ENCODE measurements at regions not wholly inside any gene's neighbourhood (a gene's known extent, or its start where the extent isn't known, plus 50 kb on each side); places are given as distances from the start of the nearest gene placed in this dataset.

DNA sequence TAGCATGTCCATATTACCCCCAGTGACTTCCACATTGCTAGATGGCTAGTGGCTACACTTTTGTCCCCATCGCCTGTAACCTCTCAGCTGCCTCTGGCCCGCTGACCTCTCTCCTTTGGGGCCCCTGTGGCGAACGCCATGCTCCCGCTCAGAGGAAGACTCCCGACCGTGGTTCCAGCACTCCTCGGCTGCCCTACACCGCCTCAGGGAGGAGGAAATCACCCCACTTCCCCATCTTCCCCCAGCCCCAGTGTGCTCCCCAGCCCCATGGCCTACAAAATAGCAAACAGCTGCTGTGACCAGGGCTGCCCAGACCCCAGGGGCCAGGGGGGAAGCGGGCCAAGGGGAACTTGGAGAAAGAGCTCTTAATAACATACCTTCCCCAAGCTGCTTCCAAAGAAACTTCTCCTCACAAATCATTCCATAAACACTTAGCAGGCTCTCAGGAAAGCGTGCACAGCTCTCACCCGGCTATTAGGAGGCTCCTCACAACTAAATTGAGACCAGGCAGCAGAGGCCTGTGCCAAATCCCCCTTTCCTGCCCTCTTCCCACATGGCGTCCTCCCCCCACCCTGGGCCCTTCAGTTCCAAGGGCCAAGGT lies 63.5 kb upstream of the WNT11 start:
- DNase-seq (ENCODE audit: low read depth, low spot score) (no peak), FAIRE-seq (no peak)
- no peaks in the 10 kb centered on the region for H3K79me2 ChIP-seq (ENCODE audit: control insufficient read depth, insufficient read depth, low read length)
- H3K27me3 ChIP-seq (ENCODE audit: control insufficient read depth, extremely low read depth, insufficient read depth, low read length), result no peaks in the 10 kb centered on the region
- TF ChIP-seq EZH2 (IDR thresholded peaks at IDR 0.05; ENCODE audit: low read length), result no peak
- TF ChIP-seq, protein P1, sequence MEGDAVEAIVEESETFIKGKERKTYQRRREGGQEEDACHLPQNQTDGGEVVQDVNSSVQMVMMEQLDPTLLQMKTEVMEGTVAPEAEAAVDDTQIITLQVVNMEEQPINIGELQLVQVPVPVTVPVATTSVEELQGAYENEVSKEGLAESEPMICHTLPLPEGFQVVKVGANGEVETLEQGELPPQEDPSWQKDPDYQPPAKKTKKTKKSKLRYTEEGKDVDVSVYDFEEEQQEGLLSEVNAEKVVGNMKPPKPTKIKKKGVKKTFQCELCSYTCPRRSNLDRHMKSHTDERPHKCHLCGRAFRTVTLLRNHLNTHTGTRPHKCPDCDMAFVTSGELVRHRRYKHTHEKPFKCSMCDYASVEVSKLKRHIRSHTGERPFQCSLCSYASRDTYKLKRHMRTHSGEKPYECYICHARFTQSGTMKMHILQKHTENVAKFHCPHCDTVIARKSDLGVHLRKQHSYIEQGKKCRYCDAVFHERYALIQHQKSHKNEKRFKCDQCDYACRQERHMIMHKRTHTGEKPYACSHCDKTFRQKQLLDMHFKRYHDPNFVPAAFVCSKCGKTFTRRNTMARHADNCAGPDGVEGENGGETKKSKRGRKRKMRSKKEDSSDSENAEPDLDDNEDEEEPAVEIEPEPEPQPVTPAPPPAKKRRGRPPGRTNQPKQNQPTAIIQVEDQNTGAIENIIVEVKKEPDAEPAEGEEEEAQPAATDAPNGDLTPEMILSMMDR (optimal IDR thresholded peaks at IDR 0.05 in 1 of 3, IDR thresholded peaks at IDR 0.05 in 1 of 3, conservative IDR thresholded peaks at IDR 0.05 in 1 of 3; ENCODE audit: extremely low read depth in 1 of 3, insufficient read depth in 2 of 3, low read length in 3 of 3), result no peak
- dilution Hi-C loops (cut with MboI; ENCODE audit: extremely low pct_ligation_motif_present, low sequenced_read_pairs), result no loop called here
- H3K9ac ChIP-seq (ENCODE audit: control insufficient read depth, extremely low read depth, insufficient read depth, low read length), result no peak overlapping the region
- peaks cover 3% of the 10 kb centered on the region for H4K20me1 ChIP-seq (ENCODE audit: control insufficient read depth, extremely low read depth, insufficient read depth, low read length)
- no peaks in the 10 kb centered on the region for H3K36me3 ChIP-seq (ENCODE audit: control insufficient read depth in 2 of 2, extremely low read depth in 1 of 2, insufficient read depth in 2 of 2, low read length in 2 of 2)
- peaks cover 16% of the 10 kb centered on the region for H3K4me1 ChIP-seq (ENCODE audit: control insufficient read depth, extremely low read depth, insufficient read depth, low read length)
- H3K9me3 ChIP-seq (ENCODE audit: control insufficient read depth, low read depth, low read length), result no peaks in the 10 kb centered on the region
- H3K4me2 ChIP-seq (ENCODE audit: control insufficient read depth, extremely low read depth, insufficient read depth, low read depth, low read length), result no peak overlapping the region
- H3K4me3 ChIP-seq (ENCODE audit: control insufficient read depth in 2 of 3, extremely low read depth in 1 of 3, insufficient read depth in 2 of 3, low read depth in 1 of 3, low read length in 3 of 3), result no peak overlapping the region
- H3K9me1 ChIP-seq (ENCODE audit: control insufficient read depth, extremely low read depth, insufficient read depth, low read length), result no peaks in the 10 kb centered on the region
- no peak overlapping the region for H3K27ac ChIP-seq (ENCODE audit: control insufficient read depth, insufficient read depth, low read length)
- no peak overlapping the region for H2AFZ ChIP-seq (ENCODE audit: control insufficient read depth, low read length)

DNA sequence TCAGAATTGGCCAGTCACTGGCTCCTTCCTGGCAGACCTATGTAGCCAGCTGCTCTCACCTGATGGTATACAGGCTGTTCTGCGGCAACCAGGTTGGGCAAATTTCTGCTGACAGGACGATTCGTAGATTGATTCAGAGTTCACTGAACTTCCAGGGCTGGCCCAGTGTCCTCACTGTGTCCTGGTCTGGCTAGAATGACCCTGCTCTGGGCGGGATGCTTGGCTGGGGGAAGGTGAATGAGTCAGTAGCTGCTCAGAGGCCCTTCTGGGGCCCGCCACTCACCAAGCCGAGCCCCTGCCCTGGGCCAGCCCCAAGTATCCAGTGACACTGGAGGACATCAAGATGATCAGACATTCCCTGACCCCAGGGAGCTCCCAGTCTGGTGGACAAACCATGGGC lies 62.9 kb upstream of the WNT11 start:
- Histone ChIP-seq H3K27me3 (ENCODE audit: control insufficient read depth, extremely low read depth, insufficient read depth, low read length) (no peaks in the 10 kb centered on the region), H4K20me1 (ENCODE audit: control insufficient read depth, extremely low read depth, insufficient read depth, low read length) (peaks cover 3% of the 10 kb centered on the region), H3K9me3 (ENCODE audit: control insufficient read depth, low read depth, low read length) (no peaks in the 10 kb centered on the region), H3K79me2 (ENCODE audit: control insufficient read depth, insufficient read depth, low read length) (no peaks in the 10 kb centered on the region), H3K9me1 (ENCODE audit: control insufficient read depth, extremely low read depth, insufficient read depth, low read length) (no peaks in the 10 kb centered on the region), H3K27ac (ENCODE audit: control insufficient read depth, insufficient read depth, low read length) (no peak overlapping the region), H3K4me3 (ENCODE audit: control insufficient read depth in 2 of 3, extremely low read depth in 1 of 3, insufficient read depth in 2 of 3, low read depth in 1 of 3, low read length in 3 of 3) (no peak overlapping the region), H3K4me2 (ENCODE audit: control insufficient read depth, extremely low read depth, insufficient read depth, low read depth, low read length) (no peak overlapping the region), H3K9ac (ENCODE audit: control insufficient read depth, extremely low read depth, insufficient read depth, low read length) (no peak overlapping the region), H3K4me1 (ENCODE audit: control insufficient read depth, extremely low read depth, insufficient read depth, low read length) (peaks cover 16% of the 10 kb centered on the region), H3K36me3 (ENCODE audit: control insufficient read depth in 2 of 2, extremely low read depth in 1 of 2, insufficient read depth in 2 of 2, low read length in 2 of 2) (no peaks in the 10 kb centered on the region), H2AFZ (ENCODE audit: control insufficient read depth, low read length) (no peak overlapping the region)
- DNase-seq (ENCODE audit: low read depth, low spot score) (no peak), FAIRE-seq (no peak)
- TF ChIP-seq, protein P1 (optimal IDR thresholded peaks at IDR 0.05 in 1 of 3, IDR thresholded peaks at IDR 0.05 in 1 of 3, conservative IDR thresholded peaks at IDR 0.05 in 1 of 3; ENCODE audit: extremely low read depth in 1 of 3, insufficient read depth in 2 of 3, low read length in 3 of 3), result no peak
- TF ChIP-seq EZH2 (IDR thresholded peaks at IDR 0.05; ENCODE audit: low read length), result no peak
- dilution Hi-C loops (cut with MboI; ENCODE audit: extremely low pct_ligation_motif_present, low sequenced_read_pairs), result no loop called here
